Ecto neural progenitor cell (in vitro differentiated cells): ENCODE measurements at regions not wholly inside any gene's neighbourhood (a gene's known extent, or its start where the extent isn't known, plus 50 kb on each side); places are given as distances from the start of the nearest gene placed in this dataset.
"Not testable (repeated sequence)": the region's sequence is repeated elsewhere in the genome, so short reads cannot be mapped to it uniquely, and the experiment has no call there.

Source experiments
- DNase-seq: peaks from one replicate; pipeline ENCODE4 v3.0.0-alpha.2; 2018; ENCODE audit warnings: low spot score

DNA sequence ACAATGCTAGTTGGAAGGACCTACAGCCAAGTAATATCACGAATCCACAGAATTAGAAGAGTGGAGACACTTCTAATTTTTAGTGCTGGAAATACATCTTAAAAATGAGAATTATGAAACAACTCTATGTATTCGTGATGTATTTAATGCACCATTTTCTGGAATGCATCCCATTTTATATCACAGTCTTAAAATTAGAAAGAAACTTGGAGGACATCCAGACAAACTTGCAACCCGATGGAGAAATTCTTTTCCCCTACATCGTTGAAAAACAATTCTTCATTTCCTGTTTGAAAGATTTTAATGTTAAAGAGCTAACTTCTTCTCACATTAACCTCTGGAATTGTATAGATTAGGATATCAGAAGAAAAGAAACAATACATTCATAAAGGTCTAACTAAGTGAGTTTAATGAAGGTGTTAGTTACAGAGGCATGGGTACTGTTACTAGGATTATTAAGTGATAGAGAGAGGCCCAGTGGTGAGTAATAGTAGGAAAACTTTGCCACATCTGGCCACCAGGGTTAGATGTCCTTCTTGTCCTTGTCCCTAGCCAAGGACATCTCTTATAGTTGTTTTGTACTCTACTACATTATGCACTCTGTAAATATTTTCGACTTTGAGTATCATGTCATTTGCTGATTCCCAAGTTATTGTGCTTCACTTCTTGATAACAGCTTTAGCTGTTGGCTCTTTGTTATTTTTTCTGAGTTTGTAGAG, 502.4 kb upstream of the PTCHD4 start:
- DNase-seq: no peak

DNA sequence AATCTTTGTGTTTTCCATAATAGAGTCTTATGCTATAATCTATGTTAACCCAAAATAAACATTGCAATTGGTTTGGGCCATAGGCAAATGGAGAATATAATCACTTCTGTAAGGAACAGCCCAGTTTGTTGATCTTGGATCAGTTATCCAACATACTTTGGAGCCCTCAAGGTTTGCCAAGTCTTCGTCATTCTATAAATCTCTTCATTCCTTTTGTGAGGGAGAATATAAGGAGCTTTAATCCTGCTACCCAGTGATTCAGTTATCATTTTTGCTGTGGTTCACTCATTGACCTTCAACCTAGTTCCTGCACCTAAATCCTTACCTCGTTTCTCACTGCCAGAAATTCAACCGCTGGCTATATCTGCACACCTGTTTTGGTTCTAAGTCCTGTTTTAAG, 500.3 kb upstream of the PTCHD4 start:
- DNase-seq: no peak

DNA sequence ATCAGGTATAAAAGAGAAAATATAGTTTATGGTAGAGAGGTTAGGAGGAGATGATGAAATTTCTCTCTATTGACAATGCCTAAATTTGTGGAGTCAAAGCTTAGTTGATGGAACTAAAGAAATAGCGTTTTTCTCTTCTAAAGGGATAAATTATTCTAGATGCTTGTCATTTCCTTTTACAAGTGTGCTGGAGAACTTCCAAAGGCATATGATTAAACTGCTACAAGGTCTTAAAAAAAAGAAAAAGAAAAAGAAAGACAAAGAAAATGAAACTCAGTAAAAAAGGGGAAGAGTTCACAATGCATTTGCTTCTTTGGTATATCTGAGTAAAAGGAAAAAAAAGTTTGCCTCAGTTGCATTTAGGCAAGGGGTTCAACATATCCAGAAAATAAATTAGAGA, 499.8 kb upstream of the PTCHD4 start:
- no peak for DNase-seq

DNA sequence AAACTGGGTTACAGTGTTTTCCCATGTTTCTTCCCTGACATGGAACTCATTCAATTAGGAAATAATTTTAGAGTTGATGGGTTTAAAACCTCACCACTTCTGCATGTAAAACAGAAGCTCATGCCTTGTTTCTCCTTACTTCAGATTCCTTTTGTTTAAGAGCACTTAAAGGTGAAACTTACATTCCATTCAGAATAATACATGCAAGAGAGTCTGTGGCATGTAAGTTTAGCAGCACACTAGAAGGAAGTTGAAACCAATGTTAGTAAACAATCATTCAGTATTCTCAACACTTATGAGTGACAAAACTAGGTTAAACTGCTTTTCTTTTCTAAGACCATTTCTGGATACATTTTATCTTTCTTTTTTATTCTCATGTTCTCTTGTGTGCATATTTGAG, 495.6 kb upstream of the PTCHD4 start:
- DNase-seq: no peak

DNA sequence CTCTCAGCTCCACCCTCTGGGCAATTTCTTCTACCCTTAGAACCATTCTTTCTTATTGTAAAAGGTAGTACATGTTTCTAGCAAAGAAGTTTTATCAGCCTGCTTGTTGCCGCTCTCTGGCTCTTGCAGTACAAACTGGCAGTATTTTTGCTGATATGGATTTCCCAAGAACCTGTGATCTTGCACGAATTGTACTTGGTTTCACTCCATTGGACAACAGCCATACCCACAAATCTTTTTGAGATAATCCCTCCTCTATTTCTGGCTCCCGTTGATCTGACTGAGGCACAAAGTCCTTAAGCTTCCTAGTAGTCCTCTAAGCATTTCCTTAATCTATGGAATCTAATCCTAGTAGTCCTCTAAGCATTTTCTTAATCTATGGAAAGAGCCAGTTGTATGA, 487.0 kb upstream of the PTCHD4 start:
- no peak for DNase-seq

DNA sequence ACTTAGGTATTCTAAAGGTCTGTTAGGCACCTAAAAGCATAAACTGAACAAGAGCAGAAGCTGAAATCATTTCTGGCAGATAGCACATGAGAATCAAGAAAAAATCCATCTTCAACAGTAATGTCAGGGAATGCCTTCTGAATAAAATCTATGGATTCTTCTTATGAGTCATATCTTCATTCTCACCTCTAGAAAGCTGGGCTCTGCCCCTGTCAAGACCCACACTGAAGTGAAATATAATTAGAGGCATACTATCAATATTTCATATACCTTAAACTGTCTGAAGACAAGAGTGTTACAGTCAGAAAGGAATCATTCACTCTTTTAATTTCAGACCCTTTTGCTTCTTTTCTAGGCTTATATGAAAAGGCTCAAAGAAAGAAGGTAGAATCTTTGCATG, 485.8 kb upstream of the PTCHD4 start:
- DNase-seq: no peak

DNA sequence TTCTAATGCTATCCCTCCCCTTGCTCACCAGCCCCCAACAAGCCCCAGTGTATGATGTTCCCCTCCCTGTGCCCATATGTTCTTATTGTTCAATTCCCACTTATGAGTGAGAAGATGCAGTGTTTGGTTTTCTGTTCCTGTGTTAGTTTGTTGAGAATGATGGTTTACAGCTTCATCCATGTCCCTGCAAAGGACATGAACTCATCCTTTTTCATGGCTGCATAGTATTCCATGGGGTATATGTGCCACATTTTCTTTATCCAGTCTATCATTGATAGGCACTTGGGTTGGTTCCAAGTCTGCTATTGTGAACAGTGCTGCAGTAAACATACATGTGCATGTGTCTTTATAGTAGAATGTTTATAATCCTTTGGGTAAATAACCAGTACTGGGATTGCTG, 480.2 kb upstream of the PTCHD4 start:
- not testable (repeated sequence) for DNase-seq

DNA sequence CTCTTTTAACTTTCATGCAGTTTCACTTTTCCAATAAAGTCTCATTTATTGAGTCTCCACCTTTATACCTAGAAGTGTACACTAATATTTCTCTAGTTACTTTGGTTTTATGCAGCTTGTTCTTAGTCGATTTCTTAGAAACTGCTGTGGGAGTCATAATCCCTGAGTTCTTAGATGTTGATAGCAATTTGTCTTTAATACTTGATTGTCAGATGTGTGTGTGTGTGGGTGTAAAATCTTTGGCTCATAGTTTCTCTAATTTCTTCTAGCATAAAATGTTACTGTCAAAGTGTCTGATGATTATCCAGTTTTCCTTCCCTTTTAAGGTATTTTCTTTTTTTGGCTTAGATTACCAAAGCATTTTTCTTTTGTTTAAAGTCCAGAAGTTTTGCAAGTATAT, 473.8 kb upstream of the PTCHD4 start:
- DNase-seq: no peak

DNA sequence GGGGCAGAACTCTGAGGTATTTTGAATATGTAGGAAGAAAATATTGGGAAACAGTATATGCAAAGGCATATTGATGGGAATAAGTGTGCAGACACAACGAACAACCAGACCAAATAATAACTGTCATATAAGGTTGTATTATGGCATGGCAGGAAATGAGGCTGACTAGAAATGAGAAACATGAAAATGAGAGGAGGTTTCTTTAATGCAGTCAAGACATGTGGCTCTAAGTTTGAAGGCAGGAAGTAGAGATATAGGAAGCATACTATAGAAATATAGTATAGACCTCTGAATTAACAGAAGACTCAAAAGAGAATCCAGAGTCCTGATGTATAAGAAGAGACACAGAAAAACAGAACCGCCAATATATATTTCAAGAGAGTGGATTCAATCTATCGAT, 459.7 kb upstream of the PTCHD4 start:
- DNase-seq: no peak

DNA sequence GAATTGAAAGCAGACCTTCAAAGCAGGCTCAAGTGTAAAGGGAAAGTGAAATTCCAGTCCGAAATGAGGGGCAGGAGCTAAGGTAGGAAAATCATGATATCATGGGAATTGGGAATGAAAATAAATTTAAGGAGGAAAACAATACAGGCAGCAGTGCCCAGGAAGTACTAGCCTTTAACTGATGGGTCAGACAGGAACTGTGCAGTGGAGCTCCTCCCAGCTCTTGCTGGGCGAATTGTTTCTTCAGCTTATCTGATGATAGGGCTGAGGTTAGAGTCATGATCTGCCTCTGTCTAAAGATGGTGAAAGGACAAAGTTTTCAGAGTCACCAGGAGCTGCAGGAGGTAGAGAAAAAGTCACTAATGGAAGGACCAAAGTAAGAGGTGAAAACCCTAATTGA, 457.9 kb upstream of the PTCHD4 start:
- no peak for DNase-seq

DNA sequence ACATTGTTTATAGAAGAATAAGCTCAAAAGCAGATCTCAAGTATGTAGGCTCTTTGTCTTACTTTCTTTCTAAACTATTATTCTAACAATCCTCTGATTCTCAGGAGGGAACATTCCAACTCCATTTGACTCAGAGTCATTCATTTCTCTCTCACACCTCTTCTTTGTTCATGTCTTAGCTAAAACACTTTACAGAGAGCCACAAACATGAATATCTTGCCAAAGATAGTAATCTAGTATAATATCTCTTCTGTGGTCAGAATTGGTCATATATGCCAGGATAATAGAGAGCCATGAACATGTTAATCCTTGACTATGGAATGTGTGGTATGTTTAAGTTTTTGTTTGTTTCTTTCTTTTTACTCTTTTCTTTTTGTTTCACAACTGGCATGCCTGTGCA, 456.0 kb upstream of the PTCHD4 start:
- no peak for DNase-seq

DNA sequence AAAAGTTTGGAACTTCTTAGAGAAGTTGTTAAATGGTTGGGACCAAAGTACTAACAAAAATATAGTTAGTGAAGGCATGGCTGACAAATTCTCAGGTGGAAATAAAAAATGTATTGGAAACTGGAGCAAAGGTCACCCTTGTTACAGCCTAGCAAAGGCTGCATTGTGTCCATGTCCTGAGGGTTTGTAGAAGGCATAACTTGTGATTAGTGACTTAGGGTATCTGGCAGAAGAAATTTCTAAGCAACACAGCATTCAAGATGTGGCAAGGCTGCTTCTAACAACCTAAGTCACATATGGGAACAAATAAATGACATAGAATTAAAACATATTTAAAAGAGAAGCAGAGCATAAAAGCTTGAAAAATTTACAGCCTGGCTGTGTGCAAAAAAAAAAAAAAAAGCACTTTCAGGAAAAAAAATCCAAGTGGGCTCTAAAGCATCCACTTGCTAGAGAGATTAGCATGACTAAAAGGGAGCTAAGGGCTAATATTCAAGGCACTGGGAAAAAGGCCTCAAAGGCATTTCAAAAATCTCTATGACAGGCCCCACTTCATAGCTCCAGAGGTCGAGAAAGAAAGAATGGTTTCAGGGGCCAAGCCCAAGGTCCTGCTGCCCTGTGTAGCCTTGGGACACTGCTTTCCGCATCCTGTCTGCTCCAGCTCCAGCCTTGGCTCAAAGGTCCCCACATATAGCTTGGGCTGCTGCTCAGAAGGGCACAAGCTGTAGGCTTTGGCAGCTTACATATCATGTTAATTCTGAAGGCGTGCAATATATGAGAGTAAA, 453.2 kb upstream of the PTCHD4 start:
- no peak for DNase-seq

DNA sequence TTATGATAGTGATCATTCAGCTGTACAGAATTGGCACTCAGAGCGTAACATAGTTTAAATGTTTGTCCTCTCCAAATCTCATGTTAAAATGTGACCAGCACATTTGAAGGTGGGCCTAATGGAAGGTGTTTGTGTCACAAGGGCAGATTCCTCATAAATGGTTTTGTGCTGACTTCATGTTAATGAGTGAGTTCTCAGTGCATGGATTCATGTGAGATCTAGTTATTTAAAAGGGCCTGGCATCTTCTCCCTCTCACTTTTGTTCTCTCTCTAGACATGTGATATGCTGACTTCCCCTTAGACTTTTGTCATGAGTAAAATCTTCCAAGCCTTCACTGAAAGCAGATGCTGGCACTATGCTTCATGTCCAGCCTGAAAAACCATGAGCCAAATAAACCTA, 452.4 kb upstream of the PTCHD4 start:
- DNase-seq: no peak

DNA sequence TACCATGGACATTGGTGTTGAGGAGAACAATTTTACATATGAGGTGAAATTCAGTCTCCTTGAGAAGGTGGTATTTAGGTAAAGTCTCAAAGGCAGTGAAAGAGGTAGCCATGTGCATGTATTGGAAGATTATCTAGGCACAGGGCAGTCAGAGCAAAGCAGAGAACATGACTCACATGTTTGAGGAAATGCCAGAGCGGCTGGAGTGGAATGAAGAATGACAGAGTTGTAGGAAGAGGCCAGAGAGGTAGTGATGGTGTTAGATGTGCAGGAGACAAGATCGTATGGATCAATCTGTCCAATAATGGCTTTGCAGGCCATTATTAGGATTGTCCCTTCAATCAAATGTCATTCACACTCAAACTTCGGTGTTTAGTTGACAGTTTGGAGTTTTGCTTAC, 449.4 kb upstream of the PTCHD4 start:
- no peak for DNase-seq

DNA sequence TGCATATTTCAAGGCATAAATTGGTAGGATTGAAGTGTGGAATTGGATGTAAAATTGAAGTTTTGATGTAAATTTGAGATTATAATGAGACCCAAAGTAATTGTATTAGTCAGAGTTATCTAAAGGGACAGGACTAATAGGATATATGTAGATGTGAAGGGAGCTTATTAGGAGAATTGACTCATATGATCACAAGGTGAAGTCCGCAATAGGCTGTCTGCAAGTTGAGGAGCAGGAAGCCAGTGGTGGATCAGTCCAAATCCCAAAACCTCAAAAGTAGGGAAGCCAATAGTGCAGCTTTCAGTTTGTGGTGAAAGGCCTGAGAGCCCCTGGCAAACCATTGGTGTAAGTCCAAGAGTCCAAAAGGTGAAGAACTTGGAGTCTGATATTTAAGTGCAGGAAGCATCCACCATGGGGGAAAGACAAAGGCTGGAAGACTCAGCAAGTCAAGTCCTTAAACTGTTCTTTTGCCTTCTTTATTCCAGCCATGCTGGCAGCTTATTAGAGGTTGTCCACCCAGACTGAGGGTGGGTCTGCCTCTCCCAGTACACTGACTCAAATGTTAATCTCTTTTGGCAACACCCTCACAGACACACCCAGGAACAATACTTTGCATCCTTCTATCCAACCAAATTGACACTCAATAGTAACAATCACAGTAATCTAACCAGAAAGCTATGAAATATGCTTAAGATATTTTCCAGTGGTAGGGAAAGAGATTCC, 442.6 kb upstream of the PTCHD4 start:
- DNase-seq: no peak

DNA sequence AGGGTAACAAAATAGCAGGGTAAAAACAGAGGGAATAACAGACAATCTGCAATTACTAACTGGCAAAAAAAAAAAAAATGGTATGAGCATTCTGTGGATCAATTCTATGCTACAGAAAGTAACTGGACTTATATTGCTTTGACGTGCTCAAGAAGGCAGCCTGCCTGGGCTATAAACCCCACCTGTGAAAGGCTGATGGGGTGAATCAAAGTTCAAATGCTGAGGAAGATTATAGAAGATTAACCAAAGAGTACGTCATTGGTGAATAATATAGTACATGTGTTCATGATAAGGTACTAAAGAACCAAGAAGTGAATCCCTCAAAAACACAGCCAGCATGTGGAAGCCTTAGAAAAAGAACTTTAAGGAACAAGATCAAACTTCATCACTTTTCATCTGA, 441.9 kb upstream of the PTCHD4 start:
- no peak for DNase-seq

DNA sequence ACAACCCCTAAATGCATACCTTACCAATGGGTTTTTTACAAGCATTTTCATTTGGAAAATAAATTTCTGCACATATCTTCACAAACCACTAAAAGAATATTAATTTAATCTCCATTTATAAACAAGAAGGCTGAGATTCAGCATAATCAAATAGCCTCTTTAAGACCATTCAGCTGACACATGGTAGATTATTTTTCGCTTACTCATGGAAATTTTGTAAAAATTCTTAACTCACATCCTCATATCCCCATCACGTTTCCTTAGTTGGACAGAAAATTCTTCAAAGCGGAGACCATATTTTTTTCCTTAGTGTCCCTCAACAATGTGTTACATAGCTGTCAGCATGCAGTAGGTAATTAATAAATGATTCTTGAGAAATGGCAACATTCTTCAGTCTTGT, 439.6 kb upstream of the PTCHD4 start:
- no peak for DNase-seq

DNA sequence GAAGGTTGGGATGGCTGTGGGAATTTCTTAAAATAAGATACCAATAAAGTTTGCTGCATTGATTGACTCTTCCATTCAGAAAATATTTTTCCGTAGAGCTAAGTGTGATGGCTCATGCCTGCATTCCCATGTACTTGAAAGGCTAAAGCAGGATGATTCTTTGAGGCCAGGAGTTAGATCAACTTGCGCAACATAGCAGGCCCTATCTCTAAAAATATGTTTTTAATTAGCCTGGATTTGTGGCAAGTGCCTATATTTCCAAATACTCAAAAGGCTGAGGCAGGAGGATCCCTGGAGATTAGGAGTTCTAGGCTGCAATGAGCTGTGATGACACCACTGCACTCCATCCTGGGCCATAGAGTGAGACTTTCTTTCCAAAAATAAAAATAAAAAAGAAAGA, 431.2 kb upstream of the PTCHD4 start:
- DNase-seq: no peak

DNA sequence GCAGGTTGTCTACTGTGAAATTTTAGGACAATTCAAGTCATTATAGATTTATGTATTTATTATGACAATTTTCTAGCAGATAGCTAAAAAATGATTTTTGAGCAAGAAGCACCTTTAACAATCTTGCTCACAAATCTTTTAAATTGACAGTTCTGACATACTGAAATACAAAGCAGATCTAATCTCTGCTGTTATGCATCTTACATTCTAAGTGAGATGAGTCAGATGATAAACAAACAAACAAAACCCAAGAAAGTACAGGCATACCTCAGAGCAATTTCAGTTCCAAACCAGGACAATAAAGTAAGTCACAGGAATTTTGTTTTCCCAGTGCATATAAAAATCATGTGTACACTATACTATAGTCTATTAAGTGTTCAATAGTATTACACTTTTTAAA, 430.7 kb upstream of the PTCHD4 start:
- no peak for DNase-seq

DNA sequence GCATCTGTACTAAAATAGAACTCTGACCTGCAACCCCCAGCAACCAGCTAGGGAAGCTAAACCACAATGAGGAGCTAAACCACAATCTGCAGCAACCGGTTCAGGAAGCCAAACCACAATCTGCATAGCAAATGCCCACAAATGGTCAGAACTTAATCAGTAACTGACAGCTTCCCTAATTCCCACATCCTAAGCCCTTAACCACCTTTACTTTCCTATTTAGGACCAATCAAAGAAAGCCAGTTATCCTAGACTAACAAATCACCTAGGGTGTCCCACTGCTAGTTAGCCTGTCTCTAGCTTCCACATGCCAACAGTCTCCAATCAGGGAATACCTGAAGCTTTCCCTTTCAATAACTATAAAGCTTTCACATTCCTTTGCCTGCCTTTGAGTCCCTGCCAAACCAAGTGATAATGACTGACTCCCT, 424.6 kb upstream of the PTCHD4 start:
- DNase-seq: no peak

DNA sequence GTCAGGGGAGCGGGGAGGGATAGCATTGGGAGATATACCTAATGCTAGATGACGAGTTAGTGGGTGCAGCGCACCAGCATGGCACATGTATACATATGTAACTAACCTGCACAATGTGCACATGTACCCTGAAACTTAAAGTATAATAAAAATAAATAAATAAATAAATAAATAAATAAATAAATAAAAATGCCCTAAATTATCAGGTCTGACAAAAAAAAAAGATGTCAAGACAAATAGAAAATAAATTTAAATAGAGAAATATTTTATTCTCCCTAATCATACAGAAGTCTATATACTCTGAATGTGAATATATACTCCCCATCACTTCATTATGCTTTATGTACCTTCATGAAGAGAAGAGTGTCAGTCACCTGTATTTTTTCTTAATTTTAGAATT, 420.0 kb upstream of the PTCHD4 start:
- not testable (repeated sequence) for DNase-seq

DNA sequence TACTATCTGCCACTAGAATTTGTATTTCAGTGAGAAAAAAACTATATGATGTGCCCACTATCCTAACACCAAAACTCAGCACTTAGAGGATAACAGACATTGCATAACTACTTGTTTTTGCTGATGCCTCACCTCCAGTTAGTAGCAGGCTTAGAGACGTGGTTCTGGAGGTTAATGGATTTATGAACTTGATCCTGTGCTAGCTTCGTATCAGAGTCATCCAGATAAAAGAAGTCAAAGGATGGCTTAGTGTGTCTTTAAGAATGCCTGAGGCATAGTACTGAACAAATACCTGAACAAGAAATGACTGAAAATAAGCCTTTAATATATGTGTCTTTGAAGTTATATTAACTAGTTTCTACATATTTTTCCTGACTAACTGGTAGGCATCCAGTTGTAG, 414.9 kb upstream of the PTCHD4 start:
- no peak for DNase-seq

DNA sequence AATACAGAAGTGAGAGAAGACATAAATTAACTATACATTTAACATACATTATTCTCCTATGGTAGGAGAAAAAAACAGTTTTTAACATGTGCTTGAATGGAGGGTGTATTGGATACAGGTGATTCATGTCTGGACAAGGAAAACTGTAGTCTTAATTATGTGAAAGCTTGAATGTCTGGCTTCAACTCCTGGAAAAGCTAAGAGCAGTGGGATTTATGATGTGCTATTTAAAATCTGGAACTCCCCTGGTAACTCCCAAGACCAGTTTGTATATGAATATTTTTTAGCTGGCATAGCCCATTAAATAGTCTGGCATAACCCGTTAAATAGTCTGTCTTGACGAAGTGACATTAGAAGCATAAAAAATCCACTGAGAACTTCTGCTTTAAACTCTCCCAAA, 410.0 kb upstream of the PTCHD4 start:
- no peak for DNase-seq
